Fibroblast of the aortic adventitia (primary cell): ENCODE measurements at regions not wholly inside any gene's neighbourhood (a gene's known extent, or its start where the extent isn't known, plus 50 kb on each side); places are given as distances from the start of the nearest gene placed in this dataset.

Source experiments
- DNase-seq: peaks from one replicate; pipeline ENCODE4 v3.0.0-alpha.2; 2010; ENCODE audit warnings: low read depth
- H3K4me3 ChIP-seq: 2 replicates; pipeline ENCODE4 v1.5.1; 2011; ENCODE audit warnings: low read depth, mild to moderate bottlenecking, control low read depth, low read length, moderate library complexity
- CTCF ChIP-seq: IDR thresholded peaks from 2 replicates; pipeline ENCODE4 v1.5.1; 2011; ENCODE audit warnings: mild to moderate bottlenecking, low read length, control low read depth, inconsistent platforms; ENCODE audit not compliant: insufficient read depth

- no peak overlapping the region for H3K4me3 ChIP-seq
- TF ChIP-seq CTCF, result no peak
- no peak for DNase-seq
These were observed 662.4 kb upstream of the BCHE start for GRCh38 chr3:166499636-166500035.

- no peak for DNase-seq
- H3K4me3 ChIP-seq, result no peak overlapping the region
- no peak for TF ChIP-seq CTCF
These were observed 661.2 kb upstream of the BCHE start for GRCh38 chr3:166498446-166498845.

- no peak for TF ChIP-seq CTCF
- DNase-seq, result no peak
- no peak overlapping the region for H3K4me3 ChIP-seq
These were observed 652.6 kb upstream of the BCHE start for GRCh38 chr3:166489826-166490225.

GRCh38 chr3:166488977-166489672 is 651.9 kb upstream of the BCHE start:
- DNase-seq, result no peak
- TF ChIP-seq CTCF, result no peak
- no peak overlapping the region for H3K4me3 ChIP-seq

- DNase-seq, result no peak
- H3K4me3 ChIP-seq, result no peak overlapping the region
- no peak for TF ChIP-seq CTCF
These were observed 647.2 kb upstream of the BCHE start for GRCh38 chr3:166484470-166484869.

- no peak overlapping the region for H3K4me3 ChIP-seq
- no peak for TF ChIP-seq CTCF
- DNase-seq, result no peak
These were observed 644.1 kb upstream of the BCHE start for GRCh38 chr3:166481340-166481739.

- H3K4me3 ChIP-seq, result no peak overlapping the region
- no peak for DNase-seq
- TF ChIP-seq CTCF, result no peak
These were observed 641.1 kb upstream of the BCHE start for GRCh38 chr3:166478356-166478755.
